ENCODE measurements at regions not wholly inside any gene's neighbourhood (a gene's known extent, or its start where the extent isn't known, plus 50 kb on each side); places are given as distances from the start of the nearest gene placed in this dataset.
"Not testable (repeated sequence)": the region's sequence is repeated elsewhere in the genome, so short reads cannot be mapped to it uniquely, and the experiment has no call there.

GRCh38 chr4:130703211-130703935 is 1607.4 kb downstream of the C4orf33 start:
- no peak for DNase-seq

GRCh38 chr4:130705023-130705422 is 1609.1 kb downstream of the C4orf33 start:
- no peak for DNase-seq

GRCh38 chr4:130712038-130712437 is 1616.1 kb downstream of the C4orf33 start:
- no peak for DNase-seq

GRCh38 chr4:130714006-130714405 is 1618.1 kb downstream of the C4orf33 start:
- no peak for DNase-seq

- DNase-seq = no peak
Observed at GRCh38 chr4:130722361-130722760, 1626.4 kb downstream of the C4orf33 start.

- DNase-seq = no peak
Observed at GRCh38 chr4:130736436-130737185, 1640.7 kb downstream of the C4orf33 start.

- no peak for DNase-seq
Observed at GRCh38 chr4:130738233-130738632, 1642.3 kb downstream of the C4orf33 start.

GRCh38 chr4:130747842-130748241 is 1651.9 kb downstream of the C4orf33 start:
- DNase-seq = no peak

- DNase-seq = no peak
Observed at GRCh38 chr4:130753926-130754325, 1658.0 kb downstream of the C4orf33 start.

- DNase-seq = no peak
Observed at GRCh38 chr4:130760246-130760645, 1664.3 kb downstream of the C4orf33 start.

- DNase-seq = not testable (repeated sequence)
Observed at GRCh38 chr4:130767384-130767783, 1671.4 kb downstream of the C4orf33 start.

GRCh38 chr4:130772966-130773365 is 1677.0 kb downstream of the C4orf33 start:
- not testable (repeated sequence) for DNase-seq

- DNase-seq = no peak
Observed at GRCh38 chr4:130808492-130808891, 1712.5 kb downstream of the C4orf33 start.

- DNase-seq = no peak
Observed at GRCh38 chr4:130812117-130812765, 1716.3 kb downstream of the C4orf33 start.

GRCh38 chr4:130814896-130815295 is 1718.9 kb downstream of the C4orf33 start:
- no peak for DNase-seq

- DNase-seq = no peak
Observed at GRCh38 chr4:130820448-130820847, 1724.5 kb downstream of the C4orf33 start.

- no peak for DNase-seq
Observed at GRCh38 chr4:130825284-130825683, 1729.3 kb downstream of the C4orf33 start.

- no peak for DNase-seq
Observed at GRCh38 chr4:130850019-130850524, 1754.1 kb downstream of the C4orf33 start.

GRCh38 chr4:130851107-130851506 is 1755.2 kb downstream of the C4orf33 start:
- no peak for DNase-seq

GRCh38 chr4:130851932-130852331 is 1756.0 kb downstream of the C4orf33 start:
- DNase-seq = no peak

- DNase-seq = no peak
Observed at GRCh38 chr4:130855533-130855932, 1759.6 kb downstream of the C4orf33 start.

GRCh38 chr4:130859991-130860390 is 1764.0 kb downstream of the C4orf33 start:
- no peak for DNase-seq

- no peak for DNase-seq
Observed at GRCh38 chr4:130896920-130897319, 1801.0 kb downstream of the C4orf33 start.

- DNase-seq = no peak
Observed at GRCh38 chr4:130901321-130901720, 1805.4 kb downstream of the C4orf33 start.
